B cell (primary cell): ENCODE measurements at regions not wholly inside any gene's neighbourhood (a gene's known extent, or its start where the extent isn't known, plus 50 kb on each side); places are given as distances from the start of the nearest gene placed in this dataset.

ENCODE experiments used
- CTCF ChIP-seq: fragments of 200-600 bp; IDR thresholded peaks from one replicate; pipeline ENCODE4 v1.8.0; 2022; ENCODE audit warnings: antibody characterized with exemption, mild to moderate bottlenecking
- EZH2 ChIP-seq: IDR thresholded peaks from 2 replicates; pipeline ENCODE4 v1.6.1; 2012; ENCODE audit warnings: borderline replicate concordance, low read depth, mild to moderate bottlenecking, moderate library complexity, low read length; ENCODE audit not compliant: insufficient read depth, poor library complexity, severe bottlenecking

- TF ChIP-seq CTCF (no peak), EZH2 (no peak)
Observed at GRCh38 chr20:50436052-50436656, 74.0 kb upstream of the PTPN1 start.
